ENCODE measurements at regions not wholly inside any gene's neighbourhood (a gene's known extent, or its start where the extent isn't known, plus 50 kb on each side); places are given as distances from the start of the nearest gene placed in this dataset.
"Not testable (repeated sequence)": the region's sequence is repeated elsewhere in the genome, so short reads cannot be mapped to it uniquely, and the experiment has no call there.

DNA sequence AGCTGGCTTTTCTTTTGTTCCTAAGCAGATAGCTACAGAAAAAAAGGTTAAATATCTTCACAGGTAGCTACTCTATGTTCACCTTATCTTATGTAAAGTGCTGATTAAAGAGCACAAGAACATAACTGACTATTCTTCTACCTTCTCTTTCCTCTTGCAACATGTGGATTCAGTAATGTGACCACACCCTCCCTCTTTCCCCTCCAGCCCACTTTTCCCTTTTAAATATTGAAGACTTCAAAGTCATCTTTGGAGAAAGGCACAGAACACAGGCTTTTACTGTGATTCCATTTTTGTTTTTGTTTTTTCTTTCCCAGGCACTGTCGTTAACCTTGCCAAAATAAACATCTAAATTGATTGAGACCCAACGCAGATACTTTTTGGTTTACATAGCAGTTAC, 418.1 kb upstream of the CDH20 start:
- no peak for DNase-seq (ENCODE audit: low read depth in 2 of 2)
- Histone ChIP-seq H4K20me1 (ENCODE audit: control insufficient read depth, extremely low read depth, insufficient read depth, low read length) (no peaks in the 10 kb centered on the region), H3K4me2 (ENCODE audit: extremely low read depth, insufficient read depth, low read length) (no peak overlapping the region), H3K4me1 (ENCODE audit: control insufficient read depth, extremely low read depth, insufficient read depth, low read length) (no peaks in the 10 kb centered on the region), H3K27ac (ENCODE audit: insufficient read depth, low read length) (no peak overlapping the region), H3K9me3 (ENCODE audit: control insufficient read depth, insufficient read depth, low read depth, low read length) (no peaks in the 10 kb centered on the region), H3K9ac (ENCODE audit: insufficient read depth, low read length) (no peak overlapping the region), H3K27me3 (ENCODE audit: control insufficient read depth, insufficient read depth, low read length) (no peaks in the 10 kb centered on the region), H3K4me3 (replicated peaks in 1 of 4; ENCODE audit: control extremely low read depth in 1 of 4, insufficient read depth in 1 of 4, low read depth in 3 of 4, low read length in 4 of 4) (no peak overlapping the region), H3K79me2 (ENCODE audit: control insufficient read depth, insufficient read depth, low read length) (no peaks in the 10 kb centered on the region), H3K36me3 (ENCODE audit: control insufficient read depth, insufficient read depth, low read length) (no peaks in the 10 kb centered on the region), H2AFZ (ENCODE audit: low read length) (no peak overlapping the region)
- TF ChIP-seq, protein P1, sequence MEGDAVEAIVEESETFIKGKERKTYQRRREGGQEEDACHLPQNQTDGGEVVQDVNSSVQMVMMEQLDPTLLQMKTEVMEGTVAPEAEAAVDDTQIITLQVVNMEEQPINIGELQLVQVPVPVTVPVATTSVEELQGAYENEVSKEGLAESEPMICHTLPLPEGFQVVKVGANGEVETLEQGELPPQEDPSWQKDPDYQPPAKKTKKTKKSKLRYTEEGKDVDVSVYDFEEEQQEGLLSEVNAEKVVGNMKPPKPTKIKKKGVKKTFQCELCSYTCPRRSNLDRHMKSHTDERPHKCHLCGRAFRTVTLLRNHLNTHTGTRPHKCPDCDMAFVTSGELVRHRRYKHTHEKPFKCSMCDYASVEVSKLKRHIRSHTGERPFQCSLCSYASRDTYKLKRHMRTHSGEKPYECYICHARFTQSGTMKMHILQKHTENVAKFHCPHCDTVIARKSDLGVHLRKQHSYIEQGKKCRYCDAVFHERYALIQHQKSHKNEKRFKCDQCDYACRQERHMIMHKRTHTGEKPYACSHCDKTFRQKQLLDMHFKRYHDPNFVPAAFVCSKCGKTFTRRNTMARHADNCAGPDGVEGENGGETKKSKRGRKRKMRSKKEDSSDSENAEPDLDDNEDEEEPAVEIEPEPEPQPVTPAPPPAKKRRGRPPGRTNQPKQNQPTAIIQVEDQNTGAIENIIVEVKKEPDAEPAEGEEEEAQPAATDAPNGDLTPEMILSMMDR (conservative IDR thresholded peaks at IDR 0.05 in 1 of 2, IDR thresholded peaks at IDR 0.05 in 1 of 2; ENCODE audit: low read depth in 1 of 2, low read length in 2 of 2): no peak

GRCh38 chr18:60918862-60919261, 414.4 kb upstream of the CDH20 start:
- H3K9ac ChIP-seq (ENCODE audit: insufficient read depth, low read length); H3K9me3 ChIP-seq (ENCODE audit: control insufficient read depth, insufficient read depth, low read depth, low read length); DNase-seq (ENCODE audit: low read depth in 2 of 2); H3K4me3 ChIP-seq (replicated peaks in 1 of 4; ENCODE audit: control extremely low read depth in 1 of 4, insufficient read depth in 1 of 4, low read depth in 3 of 4, low read length in 4 of 4); H3K79me2 ChIP-seq (ENCODE audit: control insufficient read depth, insufficient read depth, low read length); H4K20me1 ChIP-seq (ENCODE audit: control insufficient read depth, extremely low read depth, insufficient read depth, low read length); H3K4me2 ChIP-seq (ENCODE audit: extremely low read depth, insufficient read depth, low read length); H3K27me3 ChIP-seq (ENCODE audit: control insufficient read depth, insufficient read depth, low read length); H2AFZ ChIP-seq (ENCODE audit: low read length); H3K27ac ChIP-seq (ENCODE audit: insufficient read depth, low read length); H3K4me1 ChIP-seq (ENCODE audit: control insufficient read depth, extremely low read depth, insufficient read depth, low read length); H3K36me3 ChIP-seq (ENCODE audit: control insufficient read depth, insufficient read depth, low read length): not testable (repeated sequence)

DNA sequence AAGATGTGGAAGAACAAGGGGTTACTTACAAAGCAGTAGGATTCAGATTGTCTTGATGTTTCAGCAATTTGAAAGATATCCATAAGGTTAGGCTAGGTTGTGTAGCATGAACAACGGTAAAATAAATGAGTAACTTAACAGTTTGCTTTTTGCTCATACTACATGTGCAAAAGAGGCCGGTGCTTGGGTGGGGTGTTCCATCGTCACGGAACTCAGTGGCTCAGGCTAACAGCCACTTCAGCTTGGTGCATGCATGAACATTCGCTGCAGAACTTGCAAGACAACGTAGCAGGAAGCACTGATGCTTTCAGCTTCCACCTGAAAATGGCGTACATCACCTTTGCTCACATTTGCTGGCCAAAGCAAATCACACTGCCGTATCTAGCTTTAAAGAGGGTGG, 407.3 kb upstream of the CDH20 start:
- TF ChIP-seq, protein P1 (conservative IDR thresholded peaks at IDR 0.05 in 1 of 2, IDR thresholded peaks at IDR 0.05 in 1 of 2; ENCODE audit: low read depth in 1 of 2, low read length in 2 of 2): no peak
- no peak for TF ChIP-seq EZH2 (IDR thresholded peaks at IDR 0.05; ENCODE audit: low read length, missing control alignments)
- H3K79me2 ChIP-seq (ENCODE audit: control insufficient read depth, insufficient read depth, low read length): no peaks in the 10 kb centered on the region
- no peaks in the 10 kb centered on the region for H3K9me3 ChIP-seq (ENCODE audit: control insufficient read depth, insufficient read depth, low read depth, low read length)

GRCh38 chr18:60929966-60930365, 403.3 kb upstream of the CDH20 start:
- Histone ChIP-seq H3K4me1 (ENCODE audit: control insufficient read depth, extremely low read depth, insufficient read depth, low read length) (no peaks in the 10 kb centered on the region), H3K79me2 (ENCODE audit: control insufficient read depth, insufficient read depth, low read length) (no peaks in the 10 kb centered on the region), H3K4me2 (ENCODE audit: extremely low read depth, insufficient read depth, low read length) (no peak overlapping the region), H3K4me3 (replicated peaks in 1 of 4; ENCODE audit: control extremely low read depth in 1 of 4, insufficient read depth in 1 of 4, low read depth in 3 of 4, low read length in 4 of 4) (no peak overlapping the region), H3K27ac (ENCODE audit: insufficient read depth, low read length) (no peak overlapping the region), H2AFZ (ENCODE audit: low read length) (no peak overlapping the region), H3K36me3 (ENCODE audit: control insufficient read depth, insufficient read depth, low read length) (no peaks in the 10 kb centered on the region), H4K20me1 (ENCODE audit: control insufficient read depth, extremely low read depth, insufficient read depth, low read length) (no peaks in the 10 kb centered on the region), H3K27me3 (ENCODE audit: control insufficient read depth, insufficient read depth, low read length) (no peaks in the 10 kb centered on the region), H3K9ac (ENCODE audit: insufficient read depth, low read length) (no peak overlapping the region), H3K9me3 (ENCODE audit: control insufficient read depth, insufficient read depth, low read depth, low read length) (no peaks in the 10 kb centered on the region)
- no peak for TF ChIP-seq EZH2 (IDR thresholded peaks at IDR 0.05; ENCODE audit: low read length, missing control alignments)
- TF ChIP-seq, protein P1 (conservative IDR thresholded peaks at IDR 0.05 in 1 of 2, IDR thresholded peaks at IDR 0.05 in 1 of 2; ENCODE audit: low read depth in 1 of 2, low read length in 2 of 2): no peak
- DNase-seq (ENCODE audit: low read depth in 2 of 2): no peak

More for the DNA sequence above, 407.3 kb upstream of the CDH20 start:
- Histone ChIP-seq H3K27me3 (ENCODE audit: control insufficient read depth, insufficient read depth, low read length) (no peaks in the 10 kb centered on the region), H3K9ac (ENCODE audit: insufficient read depth, low read length) (no peak overlapping the region), H3K4me2 (ENCODE audit: extremely low read depth, insufficient read depth, low read length) (no peak overlapping the region), H3K4me1 (ENCODE audit: control insufficient read depth, extremely low read depth, insufficient read depth, low read length) (no peaks in the 10 kb centered on the region), H3K4me3 (replicated peaks in 1 of 4; ENCODE audit: control extremely low read depth in 1 of 4, insufficient read depth in 1 of 4, low read depth in 3 of 4, low read length in 4 of 4) (no peak overlapping the region), H3K27ac (ENCODE audit: insufficient read depth, low read length) (no peak overlapping the region), H2AFZ (ENCODE audit: low read length) (no peak overlapping the region), H4K20me1 (ENCODE audit: control insufficient read depth, extremely low read depth, insufficient read depth, low read length) (no peaks in the 10 kb centered on the region), H3K36me3 (ENCODE audit: control insufficient read depth, insufficient read depth, low read length) (no peaks in the 10 kb centered on the region)
- no peak for DNase-seq (ENCODE audit: low read depth in 2 of 2)

All from fibroblast of lung (primary cell).